NT2/D1 (cell line): ENCODE measurements at regions not wholly inside any gene's neighbourhood (a gene's known extent, or its start where the extent isn't known, plus 50 kb on each side); places are given as distances from the start of the nearest gene placed in this dataset.
"Not testable (repeated sequence)": the region's sequence is repeated elsewhere in the genome, so short reads cannot be mapped to it uniquely, and the experiment has no call there.

Experiments used
- SUZ12 ChIP-seq: IDR thresholded peaks from 2 replicates; pipeline ENCODE4 v1.6.1; 2011; ENCODE audit not compliant: insufficient read length, insufficient read depth; ENCODE audit errors: extremely low read depth
- YY1 ChIP-seq: IDR thresholded peaks from 2 replicates; pipeline ENCODE4 v1.6.1; 2011; ENCODE audit not compliant: insufficient read length, insufficient read depth

DNA sequence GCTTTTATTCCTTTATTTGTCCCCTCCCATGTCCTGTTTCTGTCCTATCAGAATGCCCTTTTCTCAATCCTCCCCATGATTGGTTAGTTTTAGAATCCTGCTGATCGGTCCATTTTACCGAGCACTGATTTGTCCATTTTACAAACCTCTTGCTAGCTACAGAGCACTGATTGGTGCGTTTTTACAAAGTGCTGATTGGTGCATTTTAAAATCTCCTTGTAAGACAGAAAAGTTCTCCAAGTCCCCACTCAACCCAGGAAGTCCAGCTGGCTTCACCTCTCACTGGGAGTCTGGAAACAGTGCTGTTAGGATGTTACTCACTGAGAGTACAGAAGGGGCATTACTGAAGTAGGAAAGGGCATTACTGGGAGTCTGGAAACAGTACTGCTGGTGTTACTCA is 461.7 kb upstream of the CDH4 start:
- TF ChIP-seq YY1, SUZ12: not testable (repeated sequence)
